MM.1S (cell line): ENCODE measurements at regions not wholly inside any gene's neighbourhood (a gene's known extent, or its start where the extent isn't known, plus 50 kb on each side); places are given as distances from the start of the nearest gene placed in this dataset.

Experiments
- DNase-seq: peaks from one replicate; pipeline ENCODE4 v3.0.0-alpha.2; 2015
- H2AFZ ChIP-seq: fragments of 300-600 bp; sonication (generic); 2 replicates; pipeline ENCODE4 v1.6.0; 2016; ENCODE audit warnings: antibody characterized with exemption, low read length
- H3F3A ChIP-seq: fragments of 300-600 bp; sonication (generic); 2 replicates; pipeline ENCODE4 v1.6.1; 2016; ENCODE audit warnings: mild to moderate bottlenecking, antibody characterized with exemption, low read length, moderate library complexity, mixed read lengths; ENCODE audit not compliant: insufficient read depth
- H3K27ac ChIP-seq: fragments of 300-600 bp; sonication (generic); 2 replicates; pipeline ENCODE4 v1.5.1; 2016; ENCODE audit warnings: mild to moderate bottlenecking, low read length
- H3K27me3 ChIP-seq: fragments of 300-600 bp; sonication (generic); replicated peaks from 2 replicates; pipeline ENCODE4 v1.6.0; 2016; ENCODE audit warnings: low read length; ENCODE audit not compliant: insufficient read depth
- H3K36me3 ChIP-seq: fragments of 300-600 bp; sonication (generic); replicated peaks from 2 replicates; pipeline ENCODE4 v1.6.1; 2016; ENCODE audit warnings: mild to moderate bottlenecking, low read length, mixed read lengths; ENCODE audit not compliant: insufficient read depth
- H3K4me1 ChIP-seq: fragments of 300-600 bp; sonication (generic); 2 replicates; pipeline ENCODE4 v1.6.1; 2016; ENCODE audit warnings: low read length, mixed read lengths
- H3K4me2 ChIP-seq: fragments of 300-600 bp; sonication (generic); 2 replicates; pipeline ENCODE4 v1.6.0; 2016; ENCODE audit warnings: low read depth, low read length
- H3K4me3 ChIP-seq: fragments of 300-600 bp; sonication (generic); 2 replicates; pipeline ENCODE4 v1.5.1; 2016; ENCODE audit warnings: low read length, mixed read lengths
- H3K79me2 ChIP-seq: fragments of 300-600 bp; sonication (generic); 2 replicates; pipeline ENCODE4 v1.6.1; 2016; ENCODE audit warnings: mixed run types, low read length, mixed read lengths
- H3K9ac ChIP-seq: fragments of 300-600 bp; sonication (generic); 2 replicates; pipeline ENCODE4 v1.6.1; 2016; ENCODE audit warnings: low read length, mixed read lengths
- H3K9me2 ChIP-seq: fragments of 300-600 bp; sonication (generic); replicated peaks from 2 replicates; pipeline ENCODE4 v1.6.1; 2016; ENCODE audit warnings: mild to moderate bottlenecking, low read length, mixed read lengths; ENCODE audit not compliant: insufficient read depth
- H3K9me3 ChIP-seq: fragments of 300-600 bp; sonication (generic); replicated peaks from 2 replicates; pipeline ENCODE4 v1.6.1; 2016; ENCODE audit warnings: mild to moderate bottlenecking, low read length, mixed read lengths; ENCODE audit not compliant: insufficient read depth
- H4K20me1 ChIP-seq: fragments of 300-600 bp; sonication (generic); 2 replicates; pipeline ENCODE4 v1.6.1; 2016; ENCODE audit warnings: mild to moderate bottlenecking, low read length, moderate library complexity, mixed read lengths; ENCODE audit not compliant: insufficient read depth
- CTCF ChIP-seq: fragments of 300-600 bp; sonication (generic); IDR thresholded peaks from 2 replicates; pipeline ENCODE4 v1.5.1; 2016; ENCODE audit warnings: antibody characterized with exemption, low read length, mixed read lengths
- EZH2 ChIP-seq: fragments of 300-600 bp; sonication (generic); optimal IDR thresholded peaks from 2 replicates; pipeline ENCODE3; 2017; ENCODE audit warnings: low read depth, mild to moderate bottlenecking, antibody characterized with exemption, low read length, mixed read lengths
- EZH2phosphoT487 ChIP-seq: fragments of 300-600 bp; sonication (generic); IDR thresholded peaks from 2 replicates; pipeline ENCODE4 v1.6.1; 2018; ENCODE audit warnings: antibody characterized with exemption, low read length

DNA sequence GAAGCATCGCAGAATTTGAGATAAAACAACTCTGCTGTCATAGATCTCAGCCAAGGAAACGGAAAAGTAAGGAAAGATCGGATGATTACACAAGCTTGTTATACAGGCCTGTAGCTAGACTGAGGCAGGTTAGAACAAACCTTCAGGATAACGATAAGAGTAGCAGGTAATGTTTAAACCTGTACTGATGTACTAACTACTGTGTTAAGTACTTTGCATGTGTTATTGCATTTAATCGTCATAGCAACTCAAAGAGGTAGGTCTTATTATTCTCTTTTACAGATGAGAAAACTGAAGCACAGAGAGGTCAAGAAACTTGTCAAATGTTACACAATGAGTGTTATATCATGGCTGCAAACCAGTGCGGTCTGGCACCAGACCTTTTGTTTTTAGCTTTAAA lies 352.5 kb downstream of the GPAM start:
- Histone ChIP-seq H4K20me1 (no peaks in the 10 kb centered on the region), H3K27ac (no peak overlapping the region), H3K27me3 (no peaks in the 10 kb centered on the region), H3K9ac (no peak overlapping the region), H3K9me3 (no peaks in the 10 kb centered on the region), H3K4me1 (no peaks in the 10 kb centered on the region), H2AFZ (no peak overlapping the region), H3K79me2 (no peaks in the 10 kb centered on the region), H3K9me2 (no peaks in the 10 kb centered on the region), H3K36me3 (no peaks in the 10 kb centered on the region), H3K4me2 (no peak overlapping the region), H3F3A (no peaks in the 10 kb centered on the region), H3K4me3 (no peak overlapping the region)
- no peak for DNase-seq
- no peak for TF ChIP-seq CTCF
- TF ChIP-seq EZH2: no peak
- TF ChIP-seq EZH2phosphoT487: no peak

GRCh38 chr10:111833251-111833650 lies 350.3 kb downstream of the GPAM start:
- no peak overlapping the region for H3K4me2 ChIP-seq
- no peaks in the 10 kb centered on the region for H3K9me3 ChIP-seq
- DNase-seq: no peak
- H3K4me3 ChIP-seq: no peak overlapping the region
- no peak overlapping the region for H3K27ac ChIP-seq
- H3K9me2 ChIP-seq: no peaks in the 10 kb centered on the region
- no peak overlapping the region for H2AFZ ChIP-seq
- H3K4me1 ChIP-seq: no peaks in the 10 kb centered on the region
- no peak for TF ChIP-seq EZH2phosphoT487
- no peak for TF ChIP-seq EZH2
- TF ChIP-seq CTCF: no peak
- H3F3A ChIP-seq: no peaks in the 10 kb centered on the region
- H3K36me3 ChIP-seq: no peaks in the 10 kb centered on the region
- H3K79me2 ChIP-seq: no peaks in the 10 kb centered on the region
- H4K20me1 ChIP-seq: no peaks in the 10 kb centered on the region
- H3K27me3 ChIP-seq: no peaks in the 10 kb centered on the region
- H3K9ac ChIP-seq: no peak overlapping the region

GRCh38 chr10:111835574-111835973 lies 348.0 kb downstream of the GPAM start:
- H2AFZ ChIP-seq: no peak overlapping the region
- TF ChIP-seq CTCF: no peak
- no peak for TF ChIP-seq EZH2phosphoT487
- TF ChIP-seq EZH2: no peak

More at GRCh38 chr10:111835574-111835973, 348.0 kb downstream of the GPAM start:
- H3K9me2 ChIP-seq: no peaks in the 10 kb centered on the region
- H4K20me1 ChIP-seq: no peaks in the 10 kb centered on the region
- no peaks in the 10 kb centered on the region for H3K9me3 ChIP-seq
- DNase-seq: no peak
- H3K36me3 ChIP-seq: no peaks in the 10 kb centered on the region
- H3K79me2 ChIP-seq: no peaks in the 10 kb centered on the region
- H3K4me2 ChIP-seq: no peak overlapping the region
- no peak overlapping the region for H3K9ac ChIP-seq
- no peak overlapping the region for H3K27ac ChIP-seq
- H3K4me1 ChIP-seq: no peaks in the 10 kb centered on the region
- no peaks in the 10 kb centered on the region for H3K27me3 ChIP-seq
- H3F3A ChIP-seq: no peaks in the 10 kb centered on the region
- no peak overlapping the region for H3K4me3 ChIP-seq
